T1000 (cell line): ENCODE measurements at regions not wholly inside any gene's neighbourhood (a gene's known extent, or its start where the extent isn't known, plus 50 kb on each side); places are given as distances from the start of the nearest gene placed in this dataset.
"Not testable (repeated sequence)": the region's sequence is repeated elsewhere in the genome, so short reads cannot be mapped to it uniquely, and the experiment has no call there.

Source experiments
- DNase-seq: peaks from one replicate; lab custom pipeline; 2025; ENCODE audit warnings: mixed read lengths; lab: John Stamatoyannopoulos, UW

DNA sequence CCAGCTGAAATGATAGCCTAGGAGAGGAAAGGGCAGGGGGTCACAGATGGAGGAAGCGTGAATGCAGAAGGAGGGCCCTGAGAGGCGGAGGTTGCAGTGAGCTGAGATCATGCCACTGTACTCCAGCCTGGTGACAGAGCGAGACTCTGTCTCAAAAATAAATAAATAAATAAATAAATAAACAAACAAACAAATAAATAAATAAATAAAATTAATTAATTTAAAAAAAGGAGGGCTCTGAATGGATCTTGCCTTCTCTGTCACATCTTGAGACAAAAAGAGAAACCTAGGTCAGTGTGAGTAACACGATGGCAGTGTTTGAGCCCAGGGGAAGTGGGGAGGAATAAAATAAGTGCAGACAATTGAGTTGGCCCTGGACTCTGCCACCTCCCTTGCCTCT, 182.3 kb upstream of the DAAM1 start:
- DNase-seq: not testable (repeated sequence)

DNA sequence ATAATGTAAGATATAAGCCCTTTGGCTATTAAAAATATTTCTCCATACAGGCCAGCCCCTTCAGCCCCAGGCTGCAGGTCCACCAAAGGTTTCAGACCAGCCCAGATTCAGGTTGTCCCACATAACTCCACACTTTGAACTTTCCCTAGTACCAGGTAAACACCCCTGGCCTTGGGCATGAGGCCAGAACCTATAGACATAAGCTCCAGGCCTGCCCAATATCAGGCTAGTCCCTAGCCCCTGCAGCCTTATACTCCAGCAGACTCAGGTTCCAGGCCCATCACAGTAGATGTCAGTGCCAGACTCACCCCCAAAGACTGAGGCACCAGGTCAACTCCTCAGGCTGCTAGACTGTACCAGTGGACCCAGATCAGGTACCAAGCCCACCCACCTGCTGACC, 178.5 kb upstream of the DAAM1 start:
- no peak for DNase-seq

DNA sequence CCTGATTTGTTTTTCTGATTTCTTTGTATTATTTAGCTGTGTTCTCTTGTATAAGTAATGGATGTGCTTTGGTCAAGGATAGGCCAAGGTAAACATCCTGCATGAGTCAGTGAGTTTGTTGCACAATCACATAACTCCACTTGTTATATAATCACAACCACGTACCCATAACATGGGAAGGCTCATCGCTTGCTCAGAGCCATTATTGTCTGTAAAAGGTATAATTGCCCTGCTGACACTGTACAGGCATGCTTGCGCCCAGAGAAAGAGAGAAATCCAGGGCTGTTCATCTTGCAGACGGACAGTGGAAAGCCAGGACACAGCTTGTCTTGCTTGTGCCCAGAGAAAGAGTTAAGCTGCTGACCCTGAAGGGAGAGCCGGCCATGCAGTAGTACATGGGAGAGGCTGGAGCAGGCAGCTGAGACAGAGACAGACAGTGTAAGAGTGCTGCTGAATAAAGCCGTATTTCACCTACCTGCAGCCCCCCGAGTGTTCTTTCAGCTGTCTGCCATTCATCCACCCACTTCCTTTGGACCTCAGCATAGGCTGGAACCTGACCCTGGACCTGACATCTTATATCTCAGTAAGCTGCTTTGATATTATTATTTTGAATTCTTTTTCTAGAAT, 174.7 kb upstream of the DAAM1 start:
- no peak for DNase-seq

DNA sequence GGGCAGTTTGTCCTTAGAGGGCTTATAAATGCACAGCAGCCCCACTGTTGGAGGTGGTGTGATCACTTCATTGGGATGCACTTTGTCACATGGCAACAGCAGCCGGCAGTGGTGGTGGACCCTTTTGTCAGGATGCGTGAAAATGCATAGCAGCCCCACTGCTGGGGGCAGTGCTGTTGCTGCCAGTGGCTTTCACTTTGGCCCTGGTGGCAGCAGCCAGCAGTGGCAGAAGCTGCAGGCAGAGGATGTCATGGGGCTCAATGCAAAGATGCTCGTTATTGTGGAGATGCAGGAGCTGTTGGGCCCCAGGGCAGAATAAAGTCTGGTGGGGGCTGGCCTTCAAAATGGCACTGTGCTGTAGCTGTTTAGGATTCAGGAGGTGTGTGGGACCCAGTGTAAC, 173.0 kb upstream of the DAAM1 start:
- no peak for DNase-seq

DNA sequence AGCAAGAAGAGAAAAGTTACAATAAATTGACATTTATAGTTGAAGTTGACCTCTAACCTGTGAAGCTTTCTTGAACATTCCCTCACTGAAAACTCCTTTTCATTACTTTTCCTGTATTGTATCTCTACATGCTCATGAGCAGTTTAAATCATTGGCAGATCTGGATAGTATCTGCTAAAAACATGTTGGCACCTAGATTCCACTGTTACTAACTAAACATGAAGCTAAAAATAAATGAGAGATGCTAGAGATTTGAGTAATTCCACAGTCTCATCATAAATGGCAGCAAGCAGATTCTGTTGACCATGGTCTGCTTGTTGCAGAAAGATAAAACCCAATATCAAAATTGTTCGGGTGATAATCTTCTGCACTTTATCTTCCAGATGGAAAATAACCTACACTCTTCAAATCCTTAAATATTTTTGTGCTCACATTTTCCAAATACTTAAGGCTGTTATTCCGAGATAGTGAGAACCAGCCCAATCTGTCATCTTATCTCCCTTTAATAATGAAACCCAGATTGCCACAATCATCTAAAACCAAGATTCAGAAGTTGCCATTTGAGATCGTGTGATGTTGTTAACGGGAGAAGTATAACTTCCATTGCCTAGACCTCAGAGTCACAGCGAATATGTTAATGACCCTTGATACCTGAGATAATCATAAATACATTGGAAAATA, 171.0 kb upstream of the DAAM1 start:
- DNase-seq: no peak

DNA sequence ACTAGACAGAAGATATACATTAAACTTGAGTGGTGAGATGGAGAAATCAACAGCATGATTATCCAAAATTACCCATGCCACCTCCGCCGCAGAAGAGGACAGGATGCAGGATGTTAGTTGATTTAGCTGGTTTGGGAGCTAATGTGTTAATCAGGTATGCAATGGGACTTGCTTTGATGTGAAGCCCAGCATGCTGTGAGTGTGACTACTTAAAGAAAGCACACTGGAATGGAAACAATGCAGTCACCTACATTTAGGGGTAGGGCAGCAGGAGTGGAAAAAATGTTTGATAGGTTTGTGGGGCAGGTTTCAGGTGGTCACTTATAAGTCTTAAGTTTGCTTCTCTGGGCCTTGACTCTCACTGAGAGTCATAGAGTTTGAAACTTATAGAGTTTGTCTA, 170.0 kb upstream of the DAAM1 start:
- DNase-seq: no peak

DNA sequence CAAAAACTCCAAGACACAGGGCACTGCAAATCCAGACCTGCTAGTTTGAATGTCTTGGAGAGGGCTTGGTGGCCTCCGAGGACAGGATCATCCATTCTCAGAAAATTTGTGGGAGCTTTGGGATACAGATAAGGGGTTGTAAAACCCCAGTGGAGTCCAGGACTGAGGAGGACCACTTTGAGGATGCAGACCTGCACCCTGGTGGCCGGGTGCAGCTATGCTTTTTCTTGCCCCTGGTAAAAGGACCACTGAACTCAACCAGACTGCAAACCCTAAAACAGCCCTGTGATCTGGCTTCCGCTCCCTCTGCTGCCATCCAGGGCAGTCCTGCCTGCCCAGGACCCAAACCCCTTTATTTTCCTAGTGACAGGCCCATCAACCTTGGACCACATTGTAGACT, 169.5 kb upstream of the DAAM1 start:
- no peak for DNase-seq

DNA sequence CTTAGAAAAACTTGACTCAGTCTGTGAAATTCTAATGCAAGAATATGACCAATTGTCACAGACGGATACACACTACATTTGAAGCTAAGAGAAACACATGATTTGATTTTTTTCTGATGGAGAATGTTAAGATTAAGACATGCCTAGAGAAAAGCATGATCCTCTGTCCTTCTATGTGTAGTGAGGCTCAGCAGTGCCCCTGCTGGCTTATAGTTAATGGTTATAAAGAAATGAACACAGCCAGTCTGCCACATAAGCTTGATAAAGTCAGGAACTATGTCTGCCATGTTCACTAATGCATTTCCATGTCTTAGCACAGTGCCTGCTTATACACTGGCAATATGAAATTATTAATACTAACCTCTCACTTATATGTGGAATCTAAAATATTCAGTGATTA, 168.1 kb upstream of the DAAM1 start:
- no peak for DNase-seq

DNA sequence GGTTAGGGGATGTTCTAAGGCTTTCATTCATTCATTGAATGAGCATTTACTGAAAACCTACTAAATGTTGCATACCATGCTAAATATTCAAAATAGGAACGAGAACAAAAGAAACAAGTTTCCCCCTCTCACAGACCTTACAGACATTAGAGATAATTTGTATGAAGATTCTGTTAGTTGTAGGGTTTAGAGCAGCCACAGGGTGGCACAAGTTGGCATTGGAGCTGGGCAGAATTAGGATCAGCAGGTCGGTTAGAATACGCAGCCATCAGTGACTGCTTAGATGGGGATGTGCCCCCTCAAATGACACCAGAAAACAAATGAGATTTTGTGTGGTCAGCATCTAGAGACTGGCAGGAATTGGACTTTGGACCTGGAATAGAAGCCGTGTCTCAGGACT, 166.3 kb upstream of the DAAM1 start:
- DNase-seq: no peak

DNA sequence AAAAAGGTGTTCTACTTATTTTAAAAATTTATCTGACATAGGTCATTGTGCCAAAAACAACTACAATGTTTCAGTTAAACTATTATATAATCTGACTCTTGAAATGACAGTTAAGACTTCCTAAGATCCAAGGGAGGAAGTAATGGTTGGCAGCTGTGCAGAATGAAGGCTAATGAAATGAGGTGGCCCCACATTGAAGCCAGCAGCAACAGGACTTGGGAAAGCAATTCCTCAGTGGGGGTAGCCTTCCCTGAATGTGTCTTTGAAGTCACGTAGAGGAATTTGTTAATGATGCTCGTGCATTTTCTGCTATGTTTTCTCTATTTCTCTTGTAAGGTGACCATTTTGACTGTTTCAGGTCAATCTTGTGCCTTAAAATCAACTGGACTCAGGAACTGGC, 162.4 kb upstream of the DAAM1 start:
- DNase-seq: no peak

DNA sequence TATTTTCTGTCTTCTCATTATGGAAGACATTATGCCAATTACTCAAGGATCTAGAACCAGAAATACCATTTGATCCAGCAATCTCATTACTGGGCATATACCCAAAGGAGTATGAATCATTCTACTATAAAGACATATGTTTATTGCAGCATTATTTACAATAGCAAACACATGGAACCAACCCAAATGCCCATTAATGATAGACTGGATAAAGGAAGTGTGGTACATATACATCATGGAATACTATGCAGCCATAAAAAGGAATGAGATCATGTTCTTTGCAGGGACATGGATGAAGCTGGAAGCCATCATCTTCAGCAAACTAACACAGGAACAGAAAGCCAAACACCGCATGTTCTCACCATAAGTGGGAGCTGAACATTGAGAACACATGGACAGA, 161.8 kb upstream of the DAAM1 start:
- not testable (repeated sequence) for DNase-seq

DNA sequence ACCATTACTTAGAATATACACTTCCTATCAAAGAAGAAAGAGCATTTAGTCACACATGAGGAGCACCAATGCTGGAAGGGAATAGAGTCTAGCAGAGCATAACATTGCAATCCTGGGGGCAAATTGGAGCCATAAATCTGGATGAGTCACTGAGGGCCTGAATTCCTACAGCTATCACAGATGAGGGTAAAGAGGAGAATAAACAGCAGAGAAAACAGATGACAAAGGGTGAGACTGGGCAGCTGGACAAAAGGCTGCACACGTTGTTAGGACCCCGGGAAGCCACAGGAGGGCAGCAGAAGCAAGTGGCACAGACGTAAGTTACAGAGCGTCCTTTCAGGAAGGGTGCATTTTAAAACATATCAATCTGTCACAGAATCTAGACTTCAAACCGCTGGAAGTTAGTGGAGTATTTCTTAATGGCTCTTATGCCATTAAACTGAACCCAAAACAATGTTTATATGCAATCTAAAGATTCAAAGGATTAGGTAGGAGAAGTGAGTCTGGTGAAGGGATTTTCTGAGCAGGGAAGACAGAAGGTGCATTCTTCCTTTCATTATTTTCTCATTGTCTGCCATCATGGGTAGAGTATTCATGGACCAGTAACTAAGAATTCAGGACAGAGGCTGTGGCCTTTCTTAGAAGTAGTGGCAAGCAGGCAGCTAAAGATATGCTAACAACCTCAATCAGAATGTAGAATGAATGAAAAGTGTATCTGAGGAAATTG, 159.8 kb upstream of the DAAM1 start:
- peak; percentile 87 for DNase-seq

DNA sequence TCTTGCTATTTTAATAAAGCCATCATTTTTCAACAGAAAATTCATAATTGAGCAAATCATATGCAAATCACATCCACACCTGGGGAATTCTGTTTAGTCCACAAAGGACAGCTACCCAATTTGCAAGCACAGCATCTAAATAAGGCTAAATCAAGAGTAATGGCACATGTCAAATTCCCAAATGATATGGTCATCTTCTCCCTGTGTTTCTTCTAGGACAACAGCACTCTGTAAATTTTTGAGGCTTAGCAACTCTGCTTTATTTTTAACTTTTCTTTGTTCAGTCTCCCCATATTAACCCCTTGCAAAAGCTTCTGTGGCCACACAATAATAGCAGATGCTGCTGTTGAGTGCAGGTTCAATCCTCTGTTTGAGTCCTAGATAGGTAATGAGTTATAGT, 155.6 kb upstream of the DAAM1 start:
- DNase-seq: no peak

DNA sequence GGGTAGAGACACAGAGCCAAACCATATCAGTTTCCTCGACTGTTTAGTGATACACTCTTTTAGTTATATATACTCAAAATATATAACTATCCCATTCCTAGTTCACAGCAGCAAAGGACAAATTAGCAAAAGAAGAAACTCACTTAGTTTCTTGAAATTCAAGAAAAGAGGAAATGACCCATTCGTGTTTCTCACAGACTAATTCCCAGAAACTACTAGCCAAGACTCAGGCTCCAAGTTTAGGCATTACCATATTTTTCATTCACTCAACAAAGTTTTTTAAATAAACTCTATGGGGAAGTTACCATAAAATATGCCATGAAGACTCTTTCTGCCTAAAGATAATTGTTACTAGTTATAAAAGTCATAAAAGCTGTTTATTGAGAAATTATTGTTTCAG, 152.3 kb upstream of the DAAM1 start:
- no peak for DNase-seq

DNA sequence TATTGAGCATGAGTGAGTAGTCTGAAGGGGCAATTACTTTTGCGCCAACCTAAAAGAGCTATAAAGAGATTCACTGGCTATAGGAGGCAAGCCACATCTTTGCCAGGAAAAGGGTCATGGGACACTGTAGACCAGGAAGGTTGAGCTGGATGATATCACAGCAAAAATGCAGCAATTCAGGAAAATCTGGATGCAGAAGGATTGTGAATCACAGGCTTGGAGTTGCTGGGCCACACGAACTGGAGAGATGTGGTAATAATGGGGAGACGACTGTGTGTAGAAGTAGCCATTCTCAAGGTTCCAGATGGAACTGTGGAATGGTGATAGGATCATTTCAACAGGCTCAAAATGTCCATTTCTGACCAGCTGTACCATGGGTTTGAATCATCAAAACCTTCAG, 151.4 kb upstream of the DAAM1 start:
- DNase-seq: no peak

DNA sequence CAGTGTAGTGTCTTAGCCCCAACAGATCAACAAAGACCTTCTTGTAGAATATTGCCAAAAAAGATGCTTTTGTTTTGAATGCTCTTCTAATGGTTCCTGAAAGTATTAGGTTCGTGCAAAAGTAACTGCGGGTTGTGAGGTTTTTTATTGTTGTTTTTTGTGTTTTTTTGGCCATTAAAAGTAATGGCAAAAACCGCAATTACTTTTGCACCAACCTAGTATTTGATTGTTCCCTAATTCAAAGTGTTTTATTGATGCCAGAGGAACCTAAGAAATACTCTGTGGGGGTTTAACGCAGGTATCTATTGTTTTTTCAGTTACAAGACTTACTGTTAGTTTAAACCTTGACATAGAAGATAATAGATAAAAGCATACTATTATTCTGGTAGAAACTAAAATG, 150.8 kb upstream of the DAAM1 start:
- DNase-seq: no peak

DNA sequence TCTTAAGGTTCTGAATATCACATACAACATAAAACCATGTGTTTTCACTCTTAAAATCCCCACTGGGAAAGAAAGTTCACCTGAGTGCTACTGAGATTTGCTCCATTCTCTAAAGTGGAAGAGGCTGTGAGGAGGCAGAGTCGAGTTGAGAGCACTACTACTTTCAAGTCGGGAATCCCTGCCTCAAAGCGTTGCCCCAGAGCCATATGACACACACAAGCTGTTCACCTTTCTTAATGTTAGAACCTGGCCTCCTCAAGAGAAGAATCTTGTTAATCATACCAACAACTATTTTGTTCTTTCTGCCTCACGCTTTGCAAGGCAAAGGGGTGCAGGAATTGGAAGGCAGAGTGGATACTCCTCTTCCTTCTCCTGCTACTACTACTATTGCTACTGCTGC, 149.7 kb upstream of the DAAM1 start:
- no peak for DNase-seq

DNA sequence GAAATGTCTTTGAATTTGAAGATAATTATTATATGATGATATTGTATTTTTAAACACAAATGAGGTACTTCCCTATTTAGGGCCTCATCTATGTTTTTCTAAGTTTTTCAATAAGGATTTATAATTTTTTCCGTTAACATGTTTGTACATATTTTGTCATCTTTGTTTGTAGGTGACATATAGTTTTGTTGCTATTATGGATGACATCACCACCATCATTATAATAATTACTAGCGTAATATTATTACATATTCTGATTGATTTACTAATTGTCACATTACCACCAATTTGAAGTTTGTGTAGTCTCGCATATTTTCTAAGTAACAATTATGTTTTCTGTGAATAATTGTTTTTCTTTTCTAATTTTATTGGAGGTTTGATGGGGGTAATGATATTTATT, 147.2 kb upstream of the DAAM1 start:
- no peak for DNase-seq

DNA sequence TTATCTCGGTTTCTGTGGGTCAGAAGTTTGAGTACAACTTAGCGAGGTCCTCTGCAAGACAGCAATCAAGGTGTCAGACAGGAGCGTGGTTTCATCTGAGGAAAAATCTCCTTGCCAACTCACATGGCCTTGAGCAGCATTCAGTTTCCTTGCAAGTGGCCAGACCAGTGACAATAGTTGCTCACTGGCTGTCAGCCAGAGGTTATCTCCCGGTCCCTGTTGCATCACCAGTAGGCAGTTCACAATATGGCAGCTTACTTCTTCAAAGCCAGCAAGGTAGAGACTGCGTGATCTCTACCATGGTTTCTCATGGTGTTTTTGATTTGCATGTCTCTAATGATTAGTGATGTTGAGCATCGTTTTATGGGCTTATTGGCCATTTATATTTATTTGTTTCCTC, 143.8 kb upstream of the DAAM1 start:
- DNase-seq: no peak

DNA sequence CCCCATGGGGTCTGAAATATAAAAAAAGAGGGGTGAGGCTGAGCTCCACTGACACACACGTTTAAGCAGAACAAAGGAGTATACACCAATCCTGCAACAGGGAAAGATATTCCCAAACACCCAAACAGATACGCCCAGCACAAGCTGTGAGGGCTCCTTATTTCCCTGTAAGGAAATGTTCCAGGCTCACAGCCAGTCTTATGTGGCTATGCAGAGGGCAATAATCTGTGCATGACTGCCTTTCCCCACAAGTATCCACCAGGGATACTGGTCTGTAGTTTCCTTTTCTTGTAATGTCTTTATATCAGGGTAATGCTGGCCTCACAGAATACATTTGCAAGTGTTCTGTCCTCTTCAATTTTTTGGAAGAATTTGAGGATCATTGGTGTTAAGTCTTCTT, 141.7 kb upstream of the DAAM1 start:
- no peak for DNase-seq

DNA sequence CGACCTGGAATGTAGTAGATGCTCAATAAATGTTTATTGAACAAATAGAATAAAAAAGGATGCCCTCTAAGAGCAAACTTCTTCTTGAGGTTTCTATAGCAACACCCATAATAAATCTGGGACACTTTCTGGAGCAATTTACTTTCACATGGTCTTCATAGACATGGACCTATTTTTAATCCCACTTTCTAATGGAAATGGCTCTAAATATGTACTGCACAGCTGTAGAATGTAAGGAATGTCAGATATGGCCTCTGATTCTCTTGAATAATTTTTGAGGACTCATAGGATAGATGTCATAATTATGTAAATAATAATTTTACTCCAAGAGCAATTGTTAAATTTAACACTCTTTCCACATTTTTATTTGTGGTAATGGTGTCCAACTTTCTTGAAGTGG, 133.5 kb upstream of the DAAM1 start:
- no peak for DNase-seq

DNA sequence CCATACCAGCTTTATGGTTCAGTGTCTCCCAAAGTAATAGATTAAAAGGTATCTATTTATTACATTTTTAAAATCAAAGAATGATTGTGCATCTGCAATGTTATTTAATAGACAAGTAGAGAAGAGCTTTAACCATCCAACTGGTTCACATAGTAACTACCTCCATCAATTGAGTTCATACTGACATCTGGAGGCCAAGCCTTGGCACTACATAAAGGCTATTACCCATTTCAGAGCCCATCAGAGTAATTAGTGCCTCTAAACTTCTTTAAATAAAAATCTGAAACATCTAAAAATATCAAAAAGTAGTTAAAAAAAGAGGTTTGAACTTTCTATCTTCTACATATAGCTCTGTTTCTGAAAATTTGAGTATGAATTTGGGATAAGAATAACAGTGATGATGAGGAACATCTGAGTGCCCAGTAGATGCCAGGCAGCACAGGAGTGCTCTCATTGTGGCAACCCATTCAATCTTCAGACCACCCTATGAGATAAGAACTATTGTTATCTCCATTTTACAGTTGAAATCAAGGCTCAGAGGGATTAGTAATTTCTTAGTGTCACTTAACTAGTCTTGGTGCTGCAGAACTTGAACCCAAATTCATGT, 132.9 kb upstream of the DAAM1 start:
- no peak for DNase-seq

DNA sequence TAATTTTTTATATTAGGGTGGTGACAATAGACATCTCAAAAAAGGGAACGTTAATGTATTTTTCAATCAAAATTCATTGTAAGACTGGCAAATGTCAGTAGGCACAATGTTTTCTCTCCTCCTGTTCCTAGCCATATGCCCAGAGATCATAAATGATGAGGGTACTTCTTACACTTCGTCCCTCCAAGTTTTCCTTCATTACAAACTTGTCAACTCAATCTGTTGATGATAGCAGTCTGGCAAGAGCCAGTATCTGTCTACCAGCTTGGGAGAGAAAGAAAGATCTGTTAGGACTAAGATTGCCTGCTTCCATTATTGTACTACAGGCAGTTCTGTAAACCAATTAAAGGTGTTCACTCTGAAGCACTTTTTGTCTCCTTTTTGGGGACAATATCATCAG, 130.9 kb upstream of the DAAM1 start:
- DNase-seq: no peak
